DOHH2 (cell line): ENCODE measurements at regions not wholly inside any gene's neighbourhood (a gene's known extent, or its start where the extent isn't known, plus 50 kb on each side); places are given as distances from the start of the nearest gene placed in this dataset.

Source experiments
- EZH2phosphoT487 ChIP-seq: fragments of 200-600 bp; sonication (generic); IDR thresholded peaks from 2 replicates; pipeline ENCODE4 v1.6.1; 2017; ENCODE audit warnings: borderline replicate concordance, mild to moderate bottlenecking, antibody characterized with exemption, low read length, moderate library complexity, mixed read lengths
- TF ChIP-seq, protein P1 (sequence below): fragments of 200-600 bp; sonication (generic); IDR thresholded peaks from one replicate; pipeline ENCODE4 v1.5.1; 2014; ENCODE audit warnings: antibody characterized with exemption, mild to moderate bottlenecking, low read depth, low read length; ENCODE audit not compliant: poor library complexity, severe bottlenecking

- TF ChIP-seq, protein P1, sequence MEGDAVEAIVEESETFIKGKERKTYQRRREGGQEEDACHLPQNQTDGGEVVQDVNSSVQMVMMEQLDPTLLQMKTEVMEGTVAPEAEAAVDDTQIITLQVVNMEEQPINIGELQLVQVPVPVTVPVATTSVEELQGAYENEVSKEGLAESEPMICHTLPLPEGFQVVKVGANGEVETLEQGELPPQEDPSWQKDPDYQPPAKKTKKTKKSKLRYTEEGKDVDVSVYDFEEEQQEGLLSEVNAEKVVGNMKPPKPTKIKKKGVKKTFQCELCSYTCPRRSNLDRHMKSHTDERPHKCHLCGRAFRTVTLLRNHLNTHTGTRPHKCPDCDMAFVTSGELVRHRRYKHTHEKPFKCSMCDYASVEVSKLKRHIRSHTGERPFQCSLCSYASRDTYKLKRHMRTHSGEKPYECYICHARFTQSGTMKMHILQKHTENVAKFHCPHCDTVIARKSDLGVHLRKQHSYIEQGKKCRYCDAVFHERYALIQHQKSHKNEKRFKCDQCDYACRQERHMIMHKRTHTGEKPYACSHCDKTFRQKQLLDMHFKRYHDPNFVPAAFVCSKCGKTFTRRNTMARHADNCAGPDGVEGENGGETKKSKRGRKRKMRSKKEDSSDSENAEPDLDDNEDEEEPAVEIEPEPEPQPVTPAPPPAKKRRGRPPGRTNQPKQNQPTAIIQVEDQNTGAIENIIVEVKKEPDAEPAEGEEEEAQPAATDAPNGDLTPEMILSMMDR, result no peak
- TF ChIP-seq EZH2phosphoT487, result no peak
Measured at GRCh38 chr16:27717726-27718125, 167.8 kb downstream of the KATNIP start.
